ENCODE measurements at regions not wholly inside any gene's neighbourhood (a gene's known extent, or its start where the extent isn't known, plus 50 kb on each side); places are given as distances from the start of the nearest gene placed in this dataset.

DNA sequence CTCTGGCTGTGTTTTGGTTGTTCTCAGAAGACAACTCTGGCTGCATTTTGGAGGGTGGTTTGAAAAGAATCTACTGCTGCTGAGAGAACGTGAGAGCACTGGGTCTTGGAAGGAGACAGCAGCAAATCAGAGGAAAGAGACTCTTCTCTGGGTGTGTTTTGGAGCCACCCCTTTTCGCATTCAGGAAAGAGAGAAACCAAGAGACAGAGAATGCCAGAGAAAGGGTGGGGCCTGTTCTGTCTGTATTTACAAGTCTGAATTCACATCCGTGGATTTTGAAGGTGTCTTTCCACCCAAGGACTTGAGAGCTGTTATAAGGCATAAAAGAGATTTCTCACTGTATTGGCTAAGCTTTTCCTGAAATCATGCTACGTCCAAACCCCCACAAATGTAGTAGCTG, 187.2 kb downstream of the C1orf94 start:
- H3K4me3 ChIP-seq (ENCODE audit: low read depth, low read length): no peak overlapping the region
- DNase-seq (ENCODE audit: low read depth): no peak
- TF ChIP-seq, protein P1, sequence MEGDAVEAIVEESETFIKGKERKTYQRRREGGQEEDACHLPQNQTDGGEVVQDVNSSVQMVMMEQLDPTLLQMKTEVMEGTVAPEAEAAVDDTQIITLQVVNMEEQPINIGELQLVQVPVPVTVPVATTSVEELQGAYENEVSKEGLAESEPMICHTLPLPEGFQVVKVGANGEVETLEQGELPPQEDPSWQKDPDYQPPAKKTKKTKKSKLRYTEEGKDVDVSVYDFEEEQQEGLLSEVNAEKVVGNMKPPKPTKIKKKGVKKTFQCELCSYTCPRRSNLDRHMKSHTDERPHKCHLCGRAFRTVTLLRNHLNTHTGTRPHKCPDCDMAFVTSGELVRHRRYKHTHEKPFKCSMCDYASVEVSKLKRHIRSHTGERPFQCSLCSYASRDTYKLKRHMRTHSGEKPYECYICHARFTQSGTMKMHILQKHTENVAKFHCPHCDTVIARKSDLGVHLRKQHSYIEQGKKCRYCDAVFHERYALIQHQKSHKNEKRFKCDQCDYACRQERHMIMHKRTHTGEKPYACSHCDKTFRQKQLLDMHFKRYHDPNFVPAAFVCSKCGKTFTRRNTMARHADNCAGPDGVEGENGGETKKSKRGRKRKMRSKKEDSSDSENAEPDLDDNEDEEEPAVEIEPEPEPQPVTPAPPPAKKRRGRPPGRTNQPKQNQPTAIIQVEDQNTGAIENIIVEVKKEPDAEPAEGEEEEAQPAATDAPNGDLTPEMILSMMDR (conservative IDR thresholded peaks at IDR 0.05; ENCODE audit: low read depth, low read length): no peak

DNA sequence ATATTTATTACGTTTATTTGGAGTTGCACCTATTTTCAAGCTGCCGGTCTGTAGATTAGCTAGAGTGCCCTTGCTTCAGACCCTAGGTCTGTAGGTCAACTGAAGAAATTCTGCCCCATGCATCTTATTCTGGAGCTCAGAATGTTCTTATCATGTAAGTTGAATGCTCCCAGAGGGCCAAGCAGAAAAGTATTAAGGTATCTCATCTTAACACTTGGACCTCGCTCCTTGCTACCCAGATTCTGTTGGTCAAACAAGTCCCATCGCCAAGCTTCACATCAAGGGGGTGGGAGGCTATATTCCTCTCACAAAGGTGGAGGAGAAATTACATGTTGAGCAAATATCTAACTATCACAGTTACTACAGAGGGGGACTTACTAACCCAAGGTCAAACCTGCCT, 187.7 kb downstream of the C1orf94 start:
- no peak for DNase-seq (ENCODE audit: low read depth)
- TF ChIP-seq, protein P1 (conservative IDR thresholded peaks at IDR 0.05; ENCODE audit: low read depth, low read length): no peak
- H3K4me3 ChIP-seq (ENCODE audit: low read depth, low read length): no peak overlapping the region

DNA sequence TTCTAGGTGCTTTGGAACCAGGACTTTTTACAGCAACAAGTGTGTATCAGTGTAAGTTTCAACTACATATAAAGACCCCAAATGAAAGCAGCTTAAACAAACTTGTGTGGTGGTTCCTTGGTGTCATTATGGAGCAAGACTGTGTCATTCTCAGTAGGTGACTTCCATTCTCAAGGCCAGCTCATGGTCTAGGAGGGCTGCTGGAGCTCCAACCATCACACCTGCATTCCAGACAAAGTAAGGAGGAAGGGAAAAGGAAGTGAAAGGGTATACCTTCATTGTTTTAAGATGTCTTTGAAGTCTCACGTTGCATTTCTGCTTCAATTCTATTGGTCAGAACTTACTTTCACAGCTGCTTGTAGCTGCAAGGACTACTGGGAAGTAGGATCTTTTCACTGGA, 188.6 kb downstream of the C1orf94 start:
- no peak overlapping the region for H3K4me3 ChIP-seq (ENCODE audit: low read depth, low read length)
- no peak for DNase-seq (ENCODE audit: low read depth)
- TF ChIP-seq, protein P1 (conservative IDR thresholded peaks at IDR 0.05; ENCODE audit: low read depth, low read length): no peak

DNA sequence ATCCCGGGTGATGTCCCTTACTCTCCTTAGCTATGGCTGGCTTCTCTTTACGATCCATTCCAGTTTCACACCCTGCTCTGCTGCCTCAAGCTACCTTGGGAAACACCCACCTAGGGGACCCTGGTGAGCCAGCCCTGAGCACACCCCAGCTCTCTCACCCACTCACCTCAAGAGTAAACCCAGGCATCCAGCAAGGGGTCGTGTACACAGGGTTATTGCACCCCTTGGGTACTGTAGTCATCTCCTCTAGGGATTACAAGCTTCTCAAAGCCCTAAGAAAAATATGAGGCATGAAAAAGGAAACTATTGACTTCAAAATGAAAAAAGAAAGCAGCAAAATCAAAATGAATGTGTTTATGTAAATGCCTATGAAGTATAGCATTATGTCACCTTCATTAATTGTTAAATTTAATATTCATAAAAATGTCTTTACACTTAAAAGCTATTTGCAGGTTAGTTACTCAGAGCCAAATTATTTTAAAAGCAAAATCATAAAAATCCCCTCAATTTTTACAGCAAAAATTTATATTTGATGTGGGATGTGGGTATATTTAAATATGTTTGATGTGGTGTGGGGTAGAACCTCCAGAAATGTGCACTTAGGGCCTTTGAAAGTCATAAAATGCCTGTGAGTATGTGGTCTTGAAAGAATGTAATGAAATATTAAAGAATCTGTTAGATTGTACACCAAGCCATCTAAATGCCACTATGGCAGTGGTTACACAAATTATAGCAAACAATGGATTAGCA, 190.3 kb downstream of the C1orf94 start:
- no peak overlapping the region for H3K4me3 ChIP-seq (ENCODE audit: low read depth, low read length)
- TF ChIP-seq, protein P1 (conservative IDR thresholded peaks at IDR 0.05; ENCODE audit: low read depth, low read length): no peak
- no peak for DNase-seq (ENCODE audit: low read depth)

DNA sequence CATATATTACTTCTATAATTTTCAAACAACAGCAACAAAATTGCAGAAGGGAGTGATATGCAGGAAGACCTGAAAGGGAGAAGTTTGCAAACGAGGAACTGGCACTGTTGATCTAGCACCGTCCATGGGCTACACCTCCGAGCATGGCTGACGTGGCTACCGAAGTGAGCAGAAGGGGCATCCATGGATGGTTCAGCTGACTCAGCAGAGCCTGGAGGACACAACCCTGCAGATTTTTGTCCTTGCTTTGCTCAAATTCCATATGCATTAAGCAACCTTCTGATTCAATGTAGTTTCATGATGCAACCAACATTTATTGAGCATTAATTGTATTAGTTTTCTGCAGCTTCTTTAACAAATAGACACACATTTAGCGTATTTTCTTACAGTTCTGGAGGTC, 191.2 kb downstream of the C1orf94 start:
- no peak overlapping the region for H3K4me3 ChIP-seq (ENCODE audit: low read depth, low read length)
- no peak for DNase-seq (ENCODE audit: low read depth)
- TF ChIP-seq, protein P1 (conservative IDR thresholded peaks at IDR 0.05; ENCODE audit: low read depth, low read length): no peak

DNA sequence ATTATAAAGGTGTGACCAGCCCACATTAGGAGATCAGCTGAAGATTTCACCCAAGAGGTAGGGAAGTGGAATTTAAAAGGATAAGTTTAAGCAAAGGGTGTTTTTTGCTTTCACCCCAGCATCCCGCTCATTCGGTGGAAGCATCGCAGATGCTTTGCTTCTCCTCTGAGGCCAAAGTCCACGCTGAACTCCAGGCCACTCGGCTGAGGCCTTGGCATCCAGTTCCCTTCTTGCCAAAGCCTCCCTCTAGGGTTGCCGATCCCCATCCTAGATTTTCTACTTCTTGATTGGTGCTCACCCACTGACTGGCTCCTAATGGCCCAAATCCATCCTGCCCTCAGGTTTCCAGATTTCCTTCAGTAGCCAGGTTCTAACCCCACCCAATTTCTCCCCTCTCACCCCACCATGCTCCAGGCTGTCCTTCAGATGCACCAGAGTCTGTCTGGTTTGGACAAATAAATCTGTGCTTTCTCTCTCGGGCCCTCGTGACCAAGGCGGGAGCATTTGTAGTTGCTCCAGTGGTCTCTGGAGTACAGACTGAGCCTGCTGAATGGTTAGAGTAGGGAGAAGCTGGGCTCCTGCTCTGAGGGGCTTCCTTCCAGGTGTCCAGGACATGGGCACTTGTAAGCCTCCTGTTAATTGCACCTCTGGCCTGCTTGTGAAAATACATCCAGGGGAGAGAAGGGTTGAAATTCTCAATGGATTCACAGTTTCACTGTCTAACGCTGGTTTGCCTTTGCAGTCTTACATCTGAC, 193.2 kb downstream of the C1orf94 start:
- H3K4me3 ChIP-seq (ENCODE audit: low read depth, low read length): no peak overlapping the region
- TF ChIP-seq, protein P1 (conservative IDR thresholded peaks at IDR 0.05; ENCODE audit: low read depth, low read length): no peak
- DNase-seq (ENCODE audit: low read depth): no peak

Measured in choroid plexus epithelial cell (primary cell).